Mammary epithelial cell (primary cell): ENCODE measurements at regions not wholly inside any gene's neighbourhood (a gene's known extent, or its start where the extent isn't known, plus 50 kb on each side); places are given as distances from the start of the nearest gene placed in this dataset.

Source experiments
- EZH2 ChIP-seq: IDR thresholded peaks from 2 replicates; pipeline ENCODE4 v1.6.1; 2012; ENCODE audit warnings: low read length, inconsistent platforms, borderline replicate concordance
- TF ChIP-seq, protein P1 (sequence below), 2 donors: IDR thresholded peaks in 1 of 2; conservative IDR thresholded peaks in 1 of 2; 2 replicates each; pipeline ENCODE4 v1.5.1; 2011 to 2012; ENCODE audit warnings: inconsistent platforms in 2 of 2, low read length in 2 of 2, mild to moderate bottlenecking in 2 of 2, control low read depth in 1 of 2, low read depth in 1 of 2; ENCODE audit not compliant: insufficient read depth in 1 of 2; ENCODE audit errors: extremely low read depth in 1 of 2

DNA sequence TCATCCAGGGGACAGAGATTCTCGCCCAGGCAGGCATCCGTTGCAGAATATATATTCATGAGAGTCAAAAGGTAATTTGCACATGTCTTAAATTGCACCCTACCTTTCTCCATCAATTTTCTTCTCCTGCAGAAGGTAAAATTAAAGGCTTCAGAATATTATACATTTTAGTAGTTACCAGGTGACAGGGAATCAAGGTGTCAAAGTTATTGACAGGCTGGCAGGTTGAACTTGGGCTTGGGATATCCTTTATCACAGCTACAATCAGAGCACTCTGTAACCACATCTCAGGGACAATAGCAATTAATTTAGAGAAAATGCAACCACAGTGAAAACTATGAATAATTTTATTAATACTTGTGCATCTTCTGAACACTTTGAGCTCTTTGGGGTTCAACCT is 66.9 kb upstream of the GSC start:
- TF ChIP-seq, protein P1, sequence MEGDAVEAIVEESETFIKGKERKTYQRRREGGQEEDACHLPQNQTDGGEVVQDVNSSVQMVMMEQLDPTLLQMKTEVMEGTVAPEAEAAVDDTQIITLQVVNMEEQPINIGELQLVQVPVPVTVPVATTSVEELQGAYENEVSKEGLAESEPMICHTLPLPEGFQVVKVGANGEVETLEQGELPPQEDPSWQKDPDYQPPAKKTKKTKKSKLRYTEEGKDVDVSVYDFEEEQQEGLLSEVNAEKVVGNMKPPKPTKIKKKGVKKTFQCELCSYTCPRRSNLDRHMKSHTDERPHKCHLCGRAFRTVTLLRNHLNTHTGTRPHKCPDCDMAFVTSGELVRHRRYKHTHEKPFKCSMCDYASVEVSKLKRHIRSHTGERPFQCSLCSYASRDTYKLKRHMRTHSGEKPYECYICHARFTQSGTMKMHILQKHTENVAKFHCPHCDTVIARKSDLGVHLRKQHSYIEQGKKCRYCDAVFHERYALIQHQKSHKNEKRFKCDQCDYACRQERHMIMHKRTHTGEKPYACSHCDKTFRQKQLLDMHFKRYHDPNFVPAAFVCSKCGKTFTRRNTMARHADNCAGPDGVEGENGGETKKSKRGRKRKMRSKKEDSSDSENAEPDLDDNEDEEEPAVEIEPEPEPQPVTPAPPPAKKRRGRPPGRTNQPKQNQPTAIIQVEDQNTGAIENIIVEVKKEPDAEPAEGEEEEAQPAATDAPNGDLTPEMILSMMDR (conservative IDR thresholded peaks at IDR 0.05 in 1 of 2, IDR thresholded peaks at IDR 0.05 in 1 of 2; ENCODE audit: extremely low read depth in 1 of 2, insufficient read depth in 1 of 2, low read depth in 1 of 2, low read length in 2 of 2): no peak
- no peak for TF ChIP-seq EZH2
